DMS153 treated with DMSO at 0.1 percent for 48 hours (cell line): ENCODE measurements at regions not wholly inside any gene's neighbourhood (a gene's known extent, or its start where the extent isn't known, plus 50 kb on each side); places are given as distances from the start of the nearest gene placed in this dataset.
A peak's percentile ranks its signal among the peaks of the same experiment; 100 is the strongest.

ENCODE experiments used
- DNase-seq: peaks from one replicate; lab custom pipeline; 2025; ENCODE audit not compliant: unreplicated experiment; lab: John Stamatoyannopoulos, UW

- DNase-seq = no peak
Observed at GRCh38 chr6:19312241-19312978, 524.8 kb upstream of the ID4 start.

DNA sequence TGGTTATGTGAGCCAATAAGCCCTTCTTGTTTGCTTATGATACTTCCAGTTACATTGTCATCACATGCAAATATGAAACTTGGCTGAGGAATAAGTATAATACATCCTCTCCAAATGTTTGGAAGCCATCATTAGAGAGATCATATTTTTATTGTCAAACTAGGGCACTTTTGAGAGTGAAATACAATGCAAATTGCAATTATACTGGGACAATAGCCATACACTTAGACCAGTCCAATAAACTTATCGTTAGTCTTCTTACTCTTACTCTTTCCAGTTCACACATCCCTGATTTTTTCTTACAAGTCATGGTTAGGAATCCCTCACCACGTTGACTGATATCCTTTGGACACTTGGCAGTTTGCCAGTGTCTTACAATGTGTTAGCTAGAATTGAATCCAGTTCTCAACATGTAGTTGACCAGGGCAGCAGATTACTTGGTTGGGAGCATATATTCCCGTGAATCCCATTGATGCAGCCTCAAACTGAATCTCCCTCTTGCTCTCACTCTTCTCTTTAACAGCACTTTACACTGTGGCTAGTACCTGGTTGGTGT is 519.7 kb upstream of the ID4 start:
- no peak for DNase-seq

- no peak for DNase-seq
Observed at GRCh38 chr6:19319005-19319404, 518.2 kb upstream of the ID4 start.

- DNase-seq = no peak
Observed at GRCh38 chr6:19320111-19320581, 517.0 kb upstream of the ID4 start.

DNA sequence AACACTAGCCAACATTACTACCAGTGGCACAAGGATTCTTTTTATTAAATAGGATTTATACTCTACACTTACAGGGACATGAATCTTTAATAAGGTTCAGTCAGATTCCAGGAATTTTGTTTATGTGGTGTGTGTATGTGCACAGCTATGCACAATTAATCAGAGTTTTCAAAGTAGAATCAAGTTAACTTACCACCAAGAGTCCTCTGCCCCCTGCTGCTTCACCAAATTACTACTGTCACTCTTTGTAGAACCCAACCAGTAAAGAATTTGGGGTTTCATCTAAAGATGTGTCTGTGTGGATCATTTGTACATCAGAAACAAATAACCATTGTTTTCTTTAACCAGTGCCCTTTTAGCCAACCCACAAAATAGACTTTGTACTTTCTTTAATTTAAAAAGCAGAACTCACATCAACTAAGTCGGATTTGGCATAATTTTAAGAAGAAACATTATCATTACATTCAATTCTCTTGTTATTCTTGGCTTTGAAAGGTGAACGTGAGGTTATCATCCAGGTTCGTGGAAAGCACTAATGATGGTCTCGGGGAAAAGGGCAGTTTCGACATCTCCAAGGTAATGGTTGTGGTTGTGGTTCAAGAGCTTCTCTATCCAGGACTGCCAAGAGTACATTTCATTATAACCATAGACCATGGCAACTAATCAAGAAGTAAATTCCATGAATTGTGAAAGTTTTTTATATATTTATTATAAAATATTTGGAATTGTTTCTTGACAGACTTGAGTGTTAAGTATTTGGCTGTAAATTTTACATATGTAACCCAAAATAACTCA is 514.3 kb upstream of the ID4 start:
- no peak for DNase-seq

DNA sequence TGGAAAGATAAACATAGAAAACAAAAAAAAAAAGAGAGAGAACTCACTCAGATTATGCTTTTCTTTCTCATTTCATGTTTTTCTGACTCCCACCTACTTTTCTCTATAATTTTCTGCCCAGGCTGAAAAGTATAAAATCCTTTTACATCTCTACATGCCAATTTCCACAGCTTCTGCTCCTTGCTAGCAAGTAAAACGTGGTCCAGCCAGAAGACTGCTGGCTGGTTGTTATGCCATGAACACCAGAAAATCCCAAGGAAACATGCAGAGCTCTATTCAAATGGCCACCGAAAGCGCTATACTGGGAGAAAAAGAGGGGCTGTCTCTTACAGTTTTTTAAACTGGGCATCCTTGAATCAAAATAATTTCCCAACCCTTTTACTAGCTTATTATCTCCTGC is 512.8 kb upstream of the ID4 start:
- DNase-seq = no peak

DNA sequence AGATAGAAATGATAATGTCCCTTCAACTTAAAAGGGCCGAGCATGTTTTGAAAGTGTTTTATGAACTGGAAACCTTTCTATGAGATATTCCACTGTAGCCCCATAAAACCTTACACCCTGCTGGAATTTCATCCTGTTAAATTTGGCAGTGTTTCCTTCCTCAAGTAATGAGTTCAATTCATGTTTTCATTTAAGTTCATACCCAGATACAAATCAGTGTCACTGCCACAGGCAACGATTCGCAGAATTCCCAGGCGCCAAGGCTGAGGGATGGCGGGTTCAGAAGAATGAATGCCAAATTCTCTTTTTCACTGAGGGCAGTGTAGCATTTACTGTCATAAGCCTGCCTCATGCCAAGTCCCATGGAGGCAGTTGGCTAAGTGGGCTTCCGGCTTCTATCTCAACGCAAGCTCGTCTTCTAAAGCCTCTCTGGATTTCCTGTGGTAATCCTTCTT is 511.8 kb upstream of the ID4 start:
- no peak for DNase-seq

GRCh38 chr6:19327241-19327640 is 509.9 kb upstream of the ID4 start:
- DNase-seq = no peak

DNA sequence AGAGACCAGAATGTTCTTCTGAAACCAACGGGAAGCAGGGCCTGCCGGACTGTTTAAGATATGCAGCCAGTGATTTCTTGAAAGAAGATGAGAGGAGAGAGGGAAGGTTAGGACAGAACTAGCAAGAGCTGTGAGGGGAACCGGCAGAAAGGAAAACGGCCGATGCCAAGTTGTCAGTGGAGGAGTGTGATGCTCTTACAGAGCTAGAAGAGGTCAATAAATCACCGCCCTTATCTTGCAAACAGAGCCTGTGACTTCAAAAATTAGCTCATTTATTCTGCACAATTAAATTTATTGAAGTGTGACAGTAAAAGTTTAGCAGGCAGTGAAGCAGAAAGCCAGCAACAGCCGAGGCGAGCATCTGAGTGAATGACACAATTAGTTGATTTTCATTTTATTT is 509.5 kb upstream of the ID4 start:
- no peak for DNase-seq

GRCh38 chr6:19329078-19329477 is 508.1 kb upstream of the ID4 start:
- no peak for DNase-seq

DNA sequence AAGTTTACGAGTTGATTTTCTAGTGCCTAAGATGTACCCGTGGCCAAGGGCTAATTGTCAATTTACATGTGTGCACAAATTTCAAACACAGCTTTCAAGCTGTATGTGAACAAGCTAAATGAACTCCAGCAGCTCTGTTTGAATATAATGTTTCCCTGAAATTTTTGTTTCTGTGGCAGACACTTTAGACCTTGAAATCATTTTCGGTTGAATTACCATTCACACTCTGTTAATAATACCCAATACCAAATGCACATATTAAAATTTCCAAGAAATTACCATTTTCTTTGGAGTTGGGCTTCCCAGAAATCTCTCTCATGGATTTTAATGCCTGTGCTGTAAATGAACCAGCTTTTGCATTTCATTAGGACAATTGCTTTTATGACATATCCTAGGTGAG is 506.1 kb upstream of the ID4 start:
- no peak for DNase-seq

DNA sequence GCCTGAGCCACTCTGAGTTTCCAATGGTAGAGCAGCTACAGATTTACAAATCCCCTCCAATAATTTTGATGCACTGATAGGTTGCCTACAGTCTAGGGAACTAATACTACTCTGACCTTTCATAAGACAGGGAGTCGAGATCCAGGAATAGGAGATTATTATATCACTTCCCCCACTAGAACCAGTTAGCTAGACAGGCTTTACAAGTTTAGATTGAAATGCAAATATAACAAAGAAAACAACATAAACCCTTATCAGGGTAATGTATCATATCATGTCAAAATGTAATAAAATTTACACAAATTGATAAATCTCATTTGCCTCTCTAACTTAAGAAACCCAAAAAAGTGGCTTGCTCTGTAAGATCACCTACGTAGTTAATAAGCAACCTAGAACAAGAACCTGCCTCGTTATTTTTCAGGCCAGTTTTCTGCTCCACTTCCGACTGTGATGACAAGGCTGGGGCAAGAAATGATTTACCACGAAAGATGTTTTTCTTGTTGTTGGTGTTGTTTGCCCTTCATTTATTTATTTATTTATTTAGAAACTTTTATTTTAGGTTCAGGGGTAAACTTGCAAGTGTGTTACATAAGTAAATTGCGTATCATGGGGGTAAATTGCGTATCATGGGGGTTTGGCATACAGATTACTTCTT is 504.2 kb upstream of the ID4 start:
- DNase-seq = no peak

DNA sequence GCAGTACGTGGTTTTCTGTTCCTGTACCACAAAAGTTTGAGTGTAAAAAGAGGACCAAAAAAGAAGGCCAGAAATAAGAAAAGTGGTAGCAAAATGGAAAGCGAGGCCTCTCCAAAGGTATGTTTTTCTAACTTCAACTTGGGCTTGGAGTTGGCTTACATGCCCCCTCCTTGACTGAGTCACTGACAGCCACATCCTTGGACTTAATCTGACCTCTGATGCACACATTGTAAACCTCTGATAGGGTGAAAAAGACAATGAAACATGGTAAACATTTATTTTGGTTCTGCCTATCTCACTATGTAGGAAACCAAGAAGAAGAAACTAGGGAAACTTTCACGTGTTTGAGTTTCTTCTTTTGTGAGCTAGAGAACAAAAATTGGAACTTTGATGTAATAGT is 503.2 kb upstream of the ID4 start:
- no peak for DNase-seq

GRCh38 chr6:19336579-19336978 is 500.6 kb upstream of the ID4 start:
- no peak for DNase-seq

DNA sequence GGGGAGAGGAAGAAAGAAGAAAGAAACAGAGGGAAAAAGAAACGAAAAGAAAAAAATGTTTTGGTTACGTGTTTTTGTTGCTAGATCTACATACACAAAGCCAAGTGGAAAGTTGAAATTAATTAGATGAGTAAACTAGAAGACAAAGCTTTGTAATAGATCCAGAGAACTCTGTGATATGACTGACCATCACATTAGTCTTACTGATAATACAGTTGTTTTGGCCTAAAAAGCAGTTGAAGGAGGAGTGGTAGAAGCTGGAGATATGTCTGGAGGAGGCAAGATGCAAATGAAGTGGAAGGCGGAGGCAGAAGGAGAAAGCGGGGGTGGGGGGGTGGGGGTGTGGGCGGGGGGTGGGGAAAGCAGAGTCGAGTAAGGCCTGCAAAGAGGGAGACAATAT is 500.1 kb upstream of the ID4 start:
- no peak for DNase-seq

DNA sequence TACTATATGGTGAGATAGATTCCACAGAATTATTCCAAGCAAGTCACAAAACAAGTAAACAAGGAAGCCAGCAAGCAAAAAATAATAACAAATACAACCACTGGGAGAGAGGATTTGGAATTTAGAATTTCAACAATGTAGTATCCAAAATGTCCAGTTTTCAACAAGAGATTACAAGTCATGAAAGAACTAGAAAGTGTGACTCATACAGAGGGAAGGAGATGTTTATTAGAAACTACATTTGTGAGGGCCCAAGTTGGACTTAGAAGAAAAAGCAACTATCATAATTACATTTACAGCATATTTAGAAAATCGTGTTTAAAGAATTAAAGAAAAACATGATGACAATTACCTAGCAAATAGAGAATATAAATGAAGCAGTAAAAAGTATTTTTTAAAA is 494.6 kb upstream of the ID4 start:
- DNase-seq = no peak

DNA sequence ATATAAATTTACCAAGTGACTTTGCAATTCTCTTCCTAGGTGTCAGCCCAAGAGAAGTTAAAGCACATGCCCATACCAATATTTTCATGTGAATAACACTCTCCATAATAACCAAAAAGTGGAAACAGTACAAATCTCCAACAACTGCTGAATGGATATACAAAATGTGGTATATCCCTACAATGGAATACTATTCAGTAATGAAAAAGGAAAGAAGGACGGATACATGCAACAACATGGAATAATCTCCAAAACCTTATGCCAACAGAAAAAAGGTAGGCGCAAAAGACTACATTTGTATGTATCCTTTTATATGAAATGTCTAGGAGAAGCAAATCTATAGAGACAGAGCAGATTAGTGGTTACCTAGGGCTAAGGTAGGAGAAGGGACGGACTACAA is 487.7 kb upstream of the ID4 start:
- no peak for DNase-seq

DNA sequence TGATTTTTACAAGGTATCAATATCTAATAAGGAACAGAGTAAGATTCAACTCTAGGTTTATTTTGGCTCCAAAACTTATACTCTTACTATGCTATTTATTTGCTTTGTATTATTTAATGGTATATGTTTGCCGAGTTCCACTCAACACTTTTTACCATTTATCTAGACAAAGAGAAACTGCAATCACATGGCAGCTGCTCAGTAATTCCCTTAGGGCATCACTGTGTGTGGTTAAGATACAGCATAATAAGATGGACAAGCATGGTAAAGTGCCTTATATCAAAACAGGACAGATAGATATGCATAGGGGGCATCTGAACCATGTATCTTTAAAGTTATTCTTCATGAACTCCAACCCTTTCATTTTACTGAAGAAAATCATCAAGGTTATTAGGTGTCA is 483.0 kb upstream of the ID4 start:
- DNase-seq = peak; percentile 42

DNA sequence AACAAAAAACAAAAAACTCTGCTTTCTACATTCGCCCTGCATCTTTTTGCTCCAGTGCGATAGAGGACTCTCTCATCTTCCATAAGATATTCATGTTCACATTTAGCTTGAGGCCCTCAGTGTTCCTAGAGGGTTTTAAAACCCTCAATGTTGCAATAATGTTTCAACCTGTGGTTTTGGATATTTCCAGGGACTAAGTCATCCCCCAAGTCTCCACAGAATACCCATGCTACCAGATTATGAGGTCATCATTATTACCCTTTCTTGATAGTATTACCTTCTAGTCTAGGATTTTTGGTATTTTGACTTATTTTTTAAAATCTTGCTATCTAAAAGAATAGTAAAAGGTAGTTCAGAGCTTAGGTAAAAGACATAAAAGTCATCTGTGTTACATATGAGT is 480.5 kb upstream of the ID4 start:
- no peak for DNase-seq

DNA sequence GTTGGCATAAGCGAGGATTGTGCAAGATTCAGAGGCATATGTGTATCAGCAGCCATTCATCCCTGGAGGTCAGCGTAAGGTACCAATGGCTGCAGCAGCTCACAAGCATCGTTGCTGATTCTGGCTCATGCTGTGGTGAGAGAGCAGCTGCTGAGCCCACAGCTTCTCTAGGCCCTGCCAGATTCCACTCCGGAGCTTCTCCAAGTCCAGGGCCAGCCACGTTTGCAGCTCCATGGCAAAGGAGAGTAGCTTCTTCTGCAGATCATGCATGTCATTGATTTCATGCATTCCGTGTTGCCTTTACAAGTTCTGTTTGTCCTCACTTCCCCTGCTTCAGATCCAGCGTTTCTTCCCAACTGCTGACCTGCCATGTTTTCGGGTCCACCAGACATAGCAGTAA is 474.8 kb upstream of the ID4 start:
- DNase-seq = no peak

DNA sequence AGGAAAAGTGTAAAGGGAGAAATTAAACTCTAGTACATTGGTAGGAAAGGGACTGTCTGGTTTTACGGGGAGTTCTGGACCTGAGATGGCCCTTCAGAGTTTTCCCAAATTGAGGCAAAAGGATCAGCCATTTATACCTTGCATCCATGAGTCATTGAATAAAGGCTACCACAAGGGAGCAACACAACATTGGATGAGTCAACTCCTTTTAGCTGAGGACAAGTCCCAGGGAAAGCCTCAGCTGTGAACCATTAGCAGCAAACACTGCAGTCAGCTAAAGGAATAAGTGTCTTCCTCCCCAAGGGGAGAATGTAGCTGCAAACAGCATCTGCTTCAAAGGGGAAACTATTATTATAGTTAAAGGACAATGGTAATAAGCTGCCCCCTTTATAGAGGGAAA is 468.7 kb upstream of the ID4 start:
- no peak for DNase-seq

- no peak for DNase-seq
Observed at GRCh38 chr6:19369785-19370184, 467.4 kb upstream of the ID4 start.
